NT2/D1 (cell line): ENCODE measurements at regions not wholly inside any gene's neighbourhood (a gene's known extent, or its start where the extent isn't known, plus 50 kb on each side); places are given as distances from the start of the nearest gene placed in this dataset.
"Not testable (repeated sequence)": the region's sequence is repeated elsewhere in the genome, so short reads cannot be mapped to it uniquely, and the experiment has no call there.

Experiments
- SUZ12 ChIP-seq: IDR thresholded peaks from 2 replicates; pipeline ENCODE4 v1.6.1; 2011; ENCODE audit not compliant: insufficient read length, insufficient read depth; ENCODE audit errors: extremely low read depth
- YY1 ChIP-seq: IDR thresholded peaks from 2 replicates; pipeline ENCODE4 v1.6.1; 2011; ENCODE audit not compliant: insufficient read length, insufficient read depth

GRCh38 chr7:6965051-6965450, 139.0 kb upstream of the CCZ1B start:
- not testable (repeated sequence) for TF ChIP-seq YY1, SUZ12
